ENCODE measurements at regions not wholly inside any gene's neighbourhood (a gene's known extent, or its start where the extent isn't known, plus 50 kb on each side); places are given as distances from the start of the nearest gene placed in this dataset.

- TF ChIP-seq CTCF (IDR thresholded peaks at IDR 0.05; ENCODE audit: borderline replicate concordance, extremely low read depth, low read length, poor library complexity, severe bottlenecking) (no peak), EZH2 (IDR thresholded peaks at IDR 0.05; ENCODE audit: borderline replicate concordance, low read depth, low read length, severe bottlenecking) (no peak)
These were observed 322.0 kb upstream of the FKBP1C start for GRCh38 chr6:62889240-62889639.
